Neural crest cell (in vitro differentiated cells): ENCODE measurements at regions not wholly inside any gene's neighbourhood (a gene's known extent, or its start where the extent isn't known, plus 50 kb on each side); places are given as distances from the start of the nearest gene placed in this dataset.

ENCODE experiments used
- DNase-seq: peaks from one replicate; pipeline ENCODE4 v3.0.0; 2021; ENCODE audit warnings: low read depth, mixed read lengths, low spot score
- H3K27ac Mint-ChIP-seq: one replicate; pipeline ENCODE4 v1.8.0; 2021; ENCODE audit warnings: mild to moderate bottlenecking, mixed read lengths; ENCODE audit not compliant: unreplicated experiment
- H3K27me3 Mint-ChIP-seq: 2 replicates; pipeline ENCODE4 v1.8.0; 2021; ENCODE audit warnings: low read depth, mild to moderate bottlenecking, mixed read lengths
- H3K36me3 Mint-ChIP-seq: 2 replicates; pipeline ENCODE4 v1.8.0; 2021; ENCODE audit warnings: low read depth, mild to moderate bottlenecking, mixed read lengths
- H3K4me1 Mint-ChIP-seq: 2 replicates; pipeline ENCODE4 v1.8.0; 2021; ENCODE audit warnings: mixed read lengths
- H3K4me3 Mint-ChIP-seq: one replicate; pipeline ENCODE4 v1.8.0; 2021; ENCODE audit warnings: mild to moderate bottlenecking, mixed read lengths
- H3K9me3 Mint-ChIP-seq: 2 replicates; pipeline ENCODE4 v1.8.0; 2021; ENCODE audit warnings: mixed read lengths
- TF ChIP-seq, protein P1 (sequence below): fragments of 200-600 bp; sonication (generic); conservative IDR thresholded peaks from 2 replicates; pipeline ENCODE4 v1.5.0; 2021; ENCODE audit warnings: antibody characterized with exemption, mild to moderate bottlenecking

DNA sequence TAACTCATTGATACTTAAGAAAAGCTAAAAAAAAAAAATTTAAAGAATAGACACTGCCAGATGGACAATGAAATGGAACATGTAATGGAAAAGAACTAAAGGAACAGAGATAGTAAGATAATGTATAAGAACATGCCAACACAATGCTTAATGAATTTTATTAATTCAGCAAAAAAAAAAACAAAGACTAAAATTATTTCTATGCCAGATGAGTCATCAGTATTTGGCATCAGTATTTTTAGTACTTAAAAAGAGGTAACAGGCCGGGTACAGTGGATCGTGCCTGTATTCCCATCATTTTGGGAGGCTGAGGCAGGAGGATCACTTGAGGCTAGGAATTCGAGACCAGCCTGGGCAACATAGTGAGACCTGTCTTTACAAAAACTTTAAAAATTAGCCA, 168.5 kb downstream of the CYB561 start:
- DNase-seq, result no peak
- H3K27ac Mint-ChIP-seq, result no peak overlapping the region
- H3K4me1 Mint-ChIP-seq, result peaks cover 13% of the 10 kb centered on the region
- peaks cover 15% of the 10 kb centered on the region for H3K36me3 Mint-ChIP-seq
- TF ChIP-seq, protein P1, sequence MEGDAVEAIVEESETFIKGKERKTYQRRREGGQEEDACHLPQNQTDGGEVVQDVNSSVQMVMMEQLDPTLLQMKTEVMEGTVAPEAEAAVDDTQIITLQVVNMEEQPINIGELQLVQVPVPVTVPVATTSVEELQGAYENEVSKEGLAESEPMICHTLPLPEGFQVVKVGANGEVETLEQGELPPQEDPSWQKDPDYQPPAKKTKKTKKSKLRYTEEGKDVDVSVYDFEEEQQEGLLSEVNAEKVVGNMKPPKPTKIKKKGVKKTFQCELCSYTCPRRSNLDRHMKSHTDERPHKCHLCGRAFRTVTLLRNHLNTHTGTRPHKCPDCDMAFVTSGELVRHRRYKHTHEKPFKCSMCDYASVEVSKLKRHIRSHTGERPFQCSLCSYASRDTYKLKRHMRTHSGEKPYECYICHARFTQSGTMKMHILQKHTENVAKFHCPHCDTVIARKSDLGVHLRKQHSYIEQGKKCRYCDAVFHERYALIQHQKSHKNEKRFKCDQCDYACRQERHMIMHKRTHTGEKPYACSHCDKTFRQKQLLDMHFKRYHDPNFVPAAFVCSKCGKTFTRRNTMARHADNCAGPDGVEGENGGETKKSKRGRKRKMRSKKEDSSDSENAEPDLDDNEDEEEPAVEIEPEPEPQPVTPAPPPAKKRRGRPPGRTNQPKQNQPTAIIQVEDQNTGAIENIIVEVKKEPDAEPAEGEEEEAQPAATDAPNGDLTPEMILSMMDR, result no peak
- no peaks in the 10 kb centered on the region for H3K27me3 Mint-ChIP-seq
- no peak overlapping the region for H3K4me3 Mint-ChIP-seq
- H3K9me3 Mint-ChIP-seq, result peaks cover 7% of the 10 kb centered on the region

DNA sequence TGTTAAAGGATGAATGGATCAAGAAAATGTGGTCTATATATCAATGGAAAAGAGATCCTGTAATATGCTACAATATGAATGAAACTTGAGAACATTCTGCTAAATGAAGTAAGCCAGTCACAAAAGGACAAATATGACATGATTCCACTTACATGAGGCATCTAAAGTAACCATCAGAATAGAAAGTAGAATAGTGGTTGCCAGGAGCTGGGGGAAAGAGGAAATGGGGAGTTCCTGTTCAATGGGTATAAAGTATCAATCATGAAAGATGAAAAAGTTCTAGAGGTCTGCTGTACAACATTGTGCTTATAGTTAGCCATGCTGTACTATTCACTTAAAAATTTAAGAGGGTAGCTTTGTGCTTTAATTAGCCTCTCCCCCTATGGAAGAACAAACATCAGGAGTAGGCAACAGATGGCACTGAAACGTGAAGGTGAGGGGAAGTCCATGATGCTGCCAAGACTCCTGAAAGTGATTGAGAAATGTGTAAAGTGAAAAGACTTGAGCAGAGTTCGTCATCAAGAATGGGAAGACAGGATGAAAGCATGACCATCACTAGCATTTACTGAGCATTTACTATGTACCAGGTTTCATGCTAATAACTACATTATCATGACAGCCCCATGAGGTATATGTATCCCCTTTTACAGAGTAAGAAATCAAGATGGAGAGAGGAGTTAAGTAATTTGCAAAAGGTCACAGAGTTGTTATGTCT, 167.2 kb downstream of the CYB561 start:
- TF ChIP-seq, protein P1, result no peak
- Mint-ChIP-seq H3K27ac (no peak overlapping the region), H3K4me1 (peaks cover 13% of the 10 kb centered on the region), H3K9me3 (peaks cover 13% of the 10 kb centered on the region), H3K36me3 (peaks cover 20% of the 10 kb centered on the region), H3K27me3 (no peaks in the 10 kb centered on the region), H3K4me3 (no peak overlapping the region)
- no peak for DNase-seq

DNA sequence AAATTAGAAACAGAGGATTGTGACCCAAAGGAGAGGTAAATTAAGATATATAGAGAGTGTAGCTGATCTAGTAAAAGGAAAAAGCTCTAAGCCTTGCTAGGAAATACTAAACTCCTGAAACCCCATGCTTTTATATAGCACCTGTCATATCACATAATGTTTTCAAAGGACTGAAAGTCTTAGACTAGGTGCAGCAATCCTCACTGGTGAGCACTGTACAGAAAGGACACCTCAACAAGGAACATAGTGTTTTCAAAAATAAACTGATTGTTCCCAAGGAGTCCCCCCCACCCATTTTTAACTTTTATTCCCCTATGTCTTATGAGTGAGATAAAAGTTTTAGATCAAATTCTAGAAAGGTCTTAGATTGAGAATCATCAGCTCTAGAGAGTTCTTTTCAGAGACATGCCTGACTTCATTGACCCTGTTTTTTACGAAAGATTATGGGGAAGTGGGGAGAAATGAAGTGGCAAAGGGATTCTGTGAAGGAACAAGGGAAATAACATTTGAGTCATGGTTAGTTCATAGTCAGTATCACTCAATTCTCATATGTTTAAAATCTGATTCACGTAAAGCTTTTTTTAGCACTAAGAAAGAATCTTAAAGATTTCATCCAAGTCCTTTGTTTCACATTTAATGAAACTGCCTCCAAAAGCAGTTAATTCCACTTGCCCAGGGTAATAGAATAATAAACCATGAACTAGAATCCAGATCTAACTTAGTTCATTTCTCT, 166.4 kb downstream of the CYB561 start:
- no peak for DNase-seq
- no peak overlapping the region for H3K27ac Mint-ChIP-seq
- peaks cover 20% of the 10 kb centered on the region for H3K36me3 Mint-ChIP-seq
- H3K9me3 Mint-ChIP-seq, result peaks cover 11% of the 10 kb centered on the region
- H3K4me3 Mint-ChIP-seq, result no peak overlapping the region
- TF ChIP-seq, protein P1, result no peak
- no peaks in the 10 kb centered on the region for H3K27me3 Mint-ChIP-seq
- peaks cover 13% of the 10 kb centered on the region for H3K4me1 Mint-ChIP-seq

DNA sequence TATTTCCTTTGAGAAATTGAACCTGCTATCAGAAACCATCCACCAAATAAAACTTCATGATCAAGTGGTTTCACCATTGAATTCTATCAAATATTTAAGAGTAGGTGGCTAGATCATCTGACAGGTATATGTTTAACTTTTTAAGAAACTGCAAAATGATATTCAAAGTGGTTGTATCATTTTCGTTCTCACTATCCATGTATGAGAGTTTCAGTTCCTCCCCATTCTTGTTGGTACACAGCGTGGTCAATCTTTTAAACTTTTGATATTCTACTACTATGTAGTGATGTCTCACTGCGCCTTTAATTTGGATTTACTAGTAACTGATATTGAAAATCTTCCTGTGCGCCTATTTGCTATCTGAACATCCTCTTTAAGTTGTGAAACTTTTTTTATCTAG, 163.7 kb downstream of the CYB561 start:
- TF ChIP-seq, protein P1, result no peak
- no peak overlapping the region for H3K27ac Mint-ChIP-seq
- H3K36me3 Mint-ChIP-seq, result peaks cover 36% of the 10 kb centered on the region
- H3K4me3 Mint-ChIP-seq, result no peak overlapping the region
- no peaks in the 10 kb centered on the region for H3K27me3 Mint-ChIP-seq
- no peak for DNase-seq
- no peaks in the 10 kb centered on the region for H3K4me1 Mint-ChIP-seq
- peaks cover 25% of the 10 kb centered on the region for H3K9me3 Mint-ChIP-seq

DNA sequence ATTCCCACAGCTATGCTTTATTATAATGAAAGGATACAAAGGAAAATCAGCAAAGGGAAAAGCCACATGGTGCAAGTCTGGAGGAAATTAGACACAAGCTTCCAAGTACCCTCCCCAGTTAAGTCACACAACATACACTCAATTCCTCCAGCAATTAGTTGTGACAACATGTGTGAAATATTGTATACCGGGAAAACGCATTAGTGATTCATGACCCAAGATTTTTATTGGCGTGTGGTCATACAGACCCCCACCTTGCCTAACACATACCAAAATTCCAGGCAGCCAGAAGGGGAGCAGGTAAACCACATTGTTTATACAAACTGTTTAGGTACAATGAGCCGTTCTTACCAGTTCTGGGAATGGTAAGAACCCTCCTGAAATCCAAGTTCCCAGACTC, 160.6 kb downstream of the CYB561 start:
- Mint-ChIP-seq H3K4me3 (no peak overlapping the region), H3K36me3 (peaks cover 54% of the 10 kb centered on the region), H3K27me3 (no peaks in the 10 kb centered on the region), H3K9me3 (peaks cover 29% of the 10 kb centered on the region), H3K4me1 (no peaks in the 10 kb centered on the region), H3K27ac (no peak overlapping the region)
- DNase-seq, result no peak
- TF ChIP-seq, protein P1, result no peak
